ENCODE measurements at regions not wholly inside any gene's neighbourhood (a gene's known extent, or its start where the extent isn't known, plus 50 kb on each side); places are given as distances from the start of the nearest gene placed in this dataset.

GRCh38 chr12:114480337-114481199 is 74.6 kb upstream of the TBX5 start:
- H3K79me2 ChIP-seq (ENCODE audit: control insufficient read depth, insufficient read depth, low read length), result no peaks in the 10 kb centered on the region
- DNase-seq (ENCODE audit: low read depth, low spot score), result no peak
- H3K4me2 ChIP-seq (ENCODE audit: insufficient read depth, low read length), result no peak overlapping the region
- H3K9me1 ChIP-seq (replicated peaks; ENCODE audit: control insufficient read depth, extremely low read depth, insufficient read depth, low read length), result no peaks in the 10 kb centered on the region
- H3K4me1 ChIP-seq (ENCODE audit: control insufficient read depth, extremely low read depth, insufficient read depth, low read length), result no peaks in the 10 kb centered on the region
- H3K9ac ChIP-seq (replicated peaks; ENCODE audit: extremely low read depth, insufficient read depth, low read length), result no peak overlapping the region
- H3K4me3 ChIP-seq (replicated peaks in 1 of 3; ENCODE audit: insufficient read depth in 1 of 3, low read depth in 1 of 3, low read length in 3 of 3), result no peak overlapping the region
- ChIA-PET CTCF (interaction anchor here (0.8 to 1.5 kb wide), 2 partner anchors 28 kb away, joined by 4 to 7 read pairs; no protein-coding TSS in a partner anchor), POLR2A (no interaction called here)
- peaks cover 12 to 25% of the 10 kb centered on the region in 2 experiments for H3K27me3 ChIP-seq (ENCODE audit: control insufficient read depth in 2 of 2, insufficient read depth in 2 of 2, low read length in 2 of 2)
- dilution Hi-C loops (cut with MboI; ENCODE audit: extremely low pct_ligation_motif_present, low sequenced_read_pairs) (loop anchor here (25.0 kb wide), 1 partner anchor 468 kb away; no protein-coding TSS in a partner anchor), intact Hi-C loops (cut with micrococcal nuclease) (no loop called here)
- H4K20me1 ChIP-seq (replicated peaks; ENCODE audit: control insufficient read depth, extremely low read depth, insufficient read depth, low read length), result no peaks in the 10 kb centered on the region
- FAIRE-seq, result no peak
- BruUV-seq (replicated peaks), result no TSS peak
- no peak for TF ChIP-seq JUN (IDR thresholded peaks at IDR 0.05; ENCODE audit: borderline replicate concordance, insufficient read depth, insufficient read length, low read depth)
- TF ChIP-seq MYC (IDR thresholded peaks at IDR 0.05; ENCODE audit: low read depth, low read length), result no peak
- no peak for TF ChIP-seq POLR2AphosphoS5 (IDR thresholded peaks at IDR 0.05; ENCODE audit: insufficient read depth, low read depth, low read length)
- TF ChIP-seq EZH2 (IDR thresholded peaks at IDR 0.05; ENCODE audit: borderline replicate concordance, low read depth, low read length, severe bottlenecking), result no peak
- TF ChIP-seq POLR2A (IDR thresholded peaks at IDR 0.05; ENCODE audit: low read depth, low read length), result no peak
- no peak for TF ChIP-seq MAX (IDR thresholded peaks at IDR 0.05; ENCODE audit: insufficient read depth, insufficient read length)
- TF ChIP-seq CTCF (IDR thresholded peaks at IDR 0.05; ENCODE audit: extremely low read depth in 1 of 2, insufficient read depth in 1 of 2, low read depth in 1 of 2, low read length in 2 of 2), result no peak
- TF ChIP-seq GATA2 (IDR thresholded peaks at IDR 0.05; ENCODE audit: insufficient read depth, insufficient read length, low read depth, low read length), result no peak
- TF ChIP-seq FOS (IDR thresholded peaks at IDR 0.05; ENCODE audit: borderline replicate concordance, insufficient read depth, low read length), result no peak
- no peak overlapping the region for H2AFZ ChIP-seq (ENCODE audit: low read depth, low read length)
- no peak overlapping the region for H3K27ac ChIP-seq (ENCODE audit: insufficient read depth, low read depth, low read length)
- H3K9me3 ChIP-seq (replicated peaks; ENCODE audit: control insufficient read depth, insufficient read depth, low read length), result no peaks in the 10 kb centered on the region
- no peaks in the 10 kb centered on the region for H3K36me3 ChIP-seq (ENCODE audit: control insufficient read depth in 2 of 2, extremely low read depth in 1 of 2, insufficient read depth in 2 of 2, low read length in 2 of 2)
